Activated CD4-positive, alpha-beta T cell treated with anti-CD3 and anti-CD28 coated beads for 4 hours (primary cell): ENCODE measurements at regions not wholly inside any gene's neighbourhood (a gene's known extent, or its start where the extent isn't known, plus 50 kb on each side); places are given as distances from the start of the nearest gene placed in this dataset.
"Not testable (repeated sequence)": the region's sequence is repeated elsewhere in the genome, so short reads cannot be mapped to it uniquely, and the experiment has no call there.

Experiments
- DNase-seq, 2 donors: peaks; one replicate each; pipeline ENCODE4 v3.0.0-alpha.2; 2020

DNA sequence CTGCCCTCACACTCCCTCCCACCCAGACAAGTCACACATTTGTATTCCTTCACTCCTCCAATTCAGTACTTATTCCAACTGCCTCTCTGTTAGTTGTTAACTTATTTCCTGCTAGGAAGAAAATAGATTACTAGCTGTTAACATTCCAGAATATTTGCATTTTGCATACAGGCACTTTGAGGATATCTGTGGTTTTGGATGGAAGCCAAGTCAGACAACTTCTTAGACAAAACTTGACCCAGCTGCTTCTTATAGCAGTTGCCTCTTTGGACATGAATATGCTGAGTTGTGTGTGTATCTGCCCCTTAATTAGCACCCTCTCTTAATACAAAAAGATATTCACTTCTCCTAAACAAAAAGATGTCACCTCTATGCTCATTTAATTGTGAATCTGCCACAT, 1280.6 kb upstream of the ACO1 start:
- no peak for DNase-seq

DNA sequence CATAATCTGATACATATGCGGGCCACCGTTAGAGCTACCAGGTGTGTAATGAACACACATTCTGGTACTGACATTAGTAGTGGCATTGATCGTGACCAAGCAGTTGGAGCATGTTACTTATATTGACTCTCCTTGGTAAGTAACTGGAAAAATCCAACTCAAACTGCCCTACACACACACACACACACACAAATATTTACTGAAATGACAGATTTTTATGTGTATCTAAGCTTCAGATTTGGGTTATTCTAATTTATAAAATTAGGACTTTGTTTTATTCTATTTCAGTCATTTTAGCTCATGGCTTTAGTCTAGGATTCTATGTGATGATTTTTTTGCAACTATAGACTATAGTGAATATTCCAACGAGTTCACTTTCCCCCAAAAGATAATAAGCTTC, 1280.2 kb upstream of the ACO1 start:
- DNase-seq = no peak

DNA sequence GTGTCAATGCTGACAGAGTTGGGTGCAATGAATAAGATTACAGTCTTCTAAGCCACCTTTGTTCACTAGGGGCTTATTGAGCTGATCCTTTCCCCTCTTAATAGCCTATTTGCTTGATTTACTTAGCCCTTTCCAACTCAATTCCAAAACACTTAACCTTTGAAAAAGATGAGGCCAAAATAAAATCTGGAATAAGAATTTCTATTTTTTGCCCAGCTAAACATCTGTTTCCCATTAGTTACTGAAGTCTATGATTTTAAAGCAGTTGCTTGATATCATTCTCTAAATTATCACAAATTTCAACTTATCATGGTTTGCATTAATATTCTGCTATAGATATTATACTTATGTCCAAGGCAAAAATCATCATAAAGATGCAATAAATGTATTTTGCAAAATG, 1272.0 kb upstream of the ACO1 start:
- no peak for DNase-seq

DNA sequence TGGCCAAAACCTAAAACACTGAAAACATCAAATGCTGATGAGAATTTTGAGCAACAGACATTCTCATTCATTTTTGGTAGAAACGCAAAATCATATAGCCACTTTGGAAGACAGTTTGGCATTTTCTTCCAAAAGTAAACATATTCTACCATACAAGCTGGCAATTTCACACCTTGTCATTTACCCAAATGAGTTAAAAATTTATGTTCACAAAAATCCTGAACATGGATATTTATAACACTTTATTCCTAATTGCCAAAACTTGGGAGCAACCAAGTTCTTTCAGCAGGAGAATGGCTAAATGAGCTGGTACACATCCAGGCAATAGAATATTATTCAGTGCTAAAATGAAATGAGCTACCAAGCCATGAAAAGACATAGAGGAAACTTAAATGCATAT, 1270.1 kb upstream of the ACO1 start:
- no peak for DNase-seq

DNA sequence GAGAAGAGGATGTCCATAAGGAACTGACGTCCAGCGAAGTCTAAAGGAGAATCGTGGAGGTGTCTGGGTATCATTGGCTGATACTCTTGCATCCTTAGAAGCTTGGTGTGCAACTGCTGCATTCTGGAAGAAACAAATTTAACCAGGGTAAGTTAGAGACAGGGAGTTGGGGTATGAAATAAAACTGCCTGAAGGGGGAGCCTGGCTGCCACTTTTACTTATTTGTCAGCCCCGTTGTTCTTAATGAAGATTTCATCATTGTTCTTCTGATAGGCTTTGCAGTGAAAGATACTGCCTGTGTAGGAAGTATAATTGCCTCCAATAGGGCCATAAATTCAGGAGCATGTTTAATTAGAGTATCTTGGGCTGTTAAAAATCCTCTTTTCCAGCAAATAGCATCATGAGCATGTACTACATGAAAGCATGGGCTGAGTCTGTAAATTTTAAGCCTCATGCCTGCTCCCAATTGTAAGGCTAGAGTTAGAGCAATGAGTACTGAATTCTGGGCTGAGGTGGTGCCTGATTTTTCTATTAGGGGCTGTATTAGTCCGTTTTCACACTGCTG, 1264.5 kb upstream of the ACO1 start:
- DNase-seq = peak; percentile 21 to 29

DNA sequence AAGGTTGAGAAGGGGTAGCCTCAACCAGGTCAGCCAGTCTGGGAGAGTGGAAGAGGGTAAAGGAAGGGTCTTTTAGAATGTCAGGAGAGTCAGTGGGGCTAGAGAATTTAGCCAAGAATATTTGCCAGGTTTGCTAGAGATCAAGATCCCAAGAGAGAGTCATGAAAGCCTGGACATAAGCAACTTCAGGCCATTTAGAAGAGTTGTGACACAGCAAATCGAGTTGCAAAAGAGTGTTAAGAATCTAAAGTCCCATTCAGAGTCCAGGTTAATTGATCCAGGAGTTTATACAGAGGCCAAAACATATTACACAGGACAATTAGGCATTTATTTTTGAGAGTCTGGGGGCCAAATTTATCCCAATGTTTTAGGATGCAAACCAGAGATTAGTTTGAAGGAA, 1260.1 kb upstream of the ACO1 start:
- DNase-seq = no peak

DNA sequence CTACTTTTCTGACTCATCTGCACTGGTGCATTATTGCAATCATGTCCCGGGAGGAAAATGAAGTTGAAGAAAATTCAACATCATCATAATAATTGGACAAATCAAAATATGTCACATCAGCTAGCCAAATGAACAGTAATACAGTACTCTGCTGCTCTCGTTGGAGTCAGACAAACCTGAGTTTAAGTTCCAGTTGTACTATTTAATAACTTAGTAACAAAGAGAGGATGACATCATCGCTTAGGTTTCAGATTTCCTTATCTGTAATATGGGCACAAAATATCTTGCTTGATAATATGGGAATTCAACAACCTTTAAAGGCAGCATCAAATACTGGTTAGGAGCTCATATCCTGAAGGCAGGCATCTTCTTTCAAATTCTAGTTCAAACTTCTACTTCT, 1248.9 kb upstream of the ACO1 start:
- DNase-seq = no peak

DNA sequence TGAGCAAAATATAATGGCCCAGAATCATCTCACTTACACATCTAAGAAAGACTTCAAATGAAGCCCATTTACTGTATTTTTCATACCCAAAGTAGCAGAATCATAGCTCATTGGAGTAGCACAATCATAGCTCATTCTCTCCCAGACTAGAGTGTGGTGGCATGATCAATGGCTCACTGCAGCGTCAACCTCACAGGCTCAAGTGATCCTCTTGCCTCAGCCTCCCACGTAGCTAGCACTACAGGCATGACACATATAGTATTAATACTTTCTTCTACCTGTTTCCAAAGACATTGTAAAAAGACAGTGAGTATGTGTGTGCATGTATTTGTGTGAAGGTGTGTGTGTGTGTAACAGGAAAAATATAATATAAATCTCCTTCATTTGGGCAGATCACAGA, 1247.9 kb upstream of the ACO1 start:
- DNase-seq = no peak

DNA sequence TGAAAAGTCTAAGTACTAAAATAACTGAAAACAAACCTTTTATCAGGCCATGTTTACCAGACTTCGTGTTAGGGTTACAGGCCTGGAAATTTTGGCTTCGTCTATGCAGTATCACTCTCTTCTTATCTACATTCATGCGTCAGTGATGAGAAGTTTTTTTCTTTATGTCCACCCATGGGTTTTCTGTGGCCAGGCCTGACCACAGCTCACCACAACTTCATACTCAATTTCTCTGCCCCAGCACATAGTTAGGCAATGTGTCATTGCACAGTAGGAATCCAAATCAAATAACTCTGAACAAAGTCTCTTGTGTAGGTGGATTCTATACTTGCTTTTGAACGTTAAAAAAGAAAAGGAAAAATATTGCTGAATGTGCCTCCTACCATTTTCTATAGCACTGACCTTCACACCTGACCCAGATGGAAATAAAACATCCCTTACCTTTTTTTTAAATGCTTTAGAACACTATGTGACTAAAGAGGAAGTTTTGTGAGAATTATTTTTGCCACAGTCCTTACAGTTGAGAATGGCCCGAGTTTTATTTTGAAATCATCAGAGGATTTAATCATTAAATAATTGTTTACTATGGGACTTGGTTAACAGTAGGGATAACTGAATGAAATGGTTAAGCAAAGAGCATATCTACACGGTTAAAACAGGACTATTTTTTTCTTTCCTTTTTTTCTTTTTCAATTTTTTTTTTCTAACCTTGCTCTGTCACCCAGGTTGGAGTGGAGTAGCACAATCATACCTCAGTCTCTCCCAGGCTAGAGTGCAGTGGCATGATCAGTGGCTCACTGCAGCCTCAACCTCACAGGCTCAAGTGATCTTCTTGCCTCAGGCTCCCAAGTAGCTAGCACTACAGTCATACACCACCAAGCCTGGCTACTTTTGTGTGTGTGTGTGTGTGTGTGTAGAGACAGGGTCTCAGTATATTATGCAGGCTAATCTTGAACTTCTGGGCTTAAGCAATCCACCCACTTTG, 1247.0 kb upstream of the ACO1 start:
- DNase-seq = no peak

DNA sequence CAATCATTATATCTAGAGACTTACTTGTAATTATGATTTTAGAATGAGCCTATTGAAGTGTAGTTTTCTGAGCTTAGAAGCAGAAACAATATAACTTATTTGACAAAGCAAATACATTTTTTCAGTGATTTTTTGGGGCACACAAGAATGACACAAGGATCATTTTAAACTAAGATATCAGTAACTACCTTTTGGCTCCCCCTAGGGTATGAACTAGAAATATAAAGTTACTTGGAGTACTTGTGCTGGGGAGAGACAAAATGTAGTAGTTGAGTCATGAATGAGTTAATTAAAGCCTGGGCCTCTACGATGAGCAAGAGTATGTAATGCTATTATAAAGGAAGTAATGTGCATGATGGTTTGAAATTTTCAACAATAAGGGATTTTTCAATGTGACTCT, 1244.1 kb upstream of the ACO1 start:
- DNase-seq = no peak

DNA sequence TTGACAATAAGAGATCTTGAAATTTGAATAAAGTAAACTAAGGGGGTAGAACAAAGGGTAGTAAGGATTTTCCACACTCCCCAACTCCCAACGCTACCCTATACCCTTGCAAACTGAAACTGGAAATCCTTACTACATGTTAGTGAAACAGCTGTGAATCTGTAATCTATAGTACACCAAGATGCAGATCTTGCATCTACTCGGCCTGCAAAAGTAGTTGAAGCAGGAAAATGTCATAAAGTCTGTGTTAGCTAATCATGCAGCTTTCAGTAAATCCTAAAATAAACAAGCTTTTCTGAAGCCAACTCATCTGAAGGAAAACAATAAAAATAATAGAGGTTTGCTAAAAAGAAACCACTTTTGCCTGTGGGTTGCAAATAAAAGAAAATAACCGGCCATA, 1242.0 kb upstream of the ACO1 start:
- no peak for DNase-seq

DNA sequence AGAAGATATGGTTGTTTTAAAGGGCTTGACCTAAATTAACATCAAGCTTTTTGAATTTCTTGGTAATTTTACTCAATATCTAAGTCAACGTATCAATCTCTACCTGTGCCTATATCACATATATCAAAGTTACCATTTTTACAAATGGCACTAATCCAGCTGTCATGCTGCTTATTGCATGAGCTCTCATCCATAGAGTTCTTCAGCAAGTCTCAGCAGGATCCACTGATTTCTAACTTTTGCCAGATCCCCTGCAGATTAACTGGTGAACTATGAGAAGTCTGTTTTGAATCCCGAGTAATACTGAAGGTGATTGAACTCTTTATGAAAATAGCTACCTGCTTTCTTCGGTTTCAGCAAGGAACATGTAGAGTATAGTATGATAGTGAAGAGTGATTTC, 1239.8 kb upstream of the ACO1 start:
- DNase-seq = no peak

DNA sequence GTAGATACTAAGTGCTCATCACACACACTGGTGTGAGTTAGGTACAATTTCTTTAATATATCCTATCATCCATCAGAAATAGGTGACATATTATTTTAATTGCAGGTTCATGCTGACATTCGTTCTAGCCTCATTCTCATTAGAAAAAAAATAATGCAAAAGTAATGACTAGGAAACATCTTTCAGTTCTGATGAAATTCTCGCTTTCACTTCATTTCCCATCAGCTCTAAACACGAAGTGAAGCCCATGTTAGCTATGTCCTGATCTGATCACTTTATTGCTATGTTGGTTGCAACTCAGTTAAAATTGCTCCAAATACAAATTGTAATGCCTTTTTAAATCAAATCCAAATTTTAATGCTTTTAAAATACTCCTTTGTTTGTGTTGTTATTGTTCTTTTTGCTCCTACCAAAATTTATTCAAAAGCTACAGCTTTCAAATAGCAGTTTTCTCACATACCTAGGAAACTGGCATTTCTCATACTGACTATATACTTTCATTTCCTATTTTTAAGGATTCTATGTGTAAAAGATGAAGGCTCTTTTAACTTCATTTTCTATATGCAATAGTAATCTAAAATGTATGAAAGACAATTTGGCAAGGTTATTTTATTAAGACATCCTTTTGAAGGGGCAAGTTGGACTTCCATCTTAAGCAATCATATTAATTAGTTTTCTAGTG, 1237.8 kb upstream of the ACO1 start:
- DNase-seq = no peak

DNA sequence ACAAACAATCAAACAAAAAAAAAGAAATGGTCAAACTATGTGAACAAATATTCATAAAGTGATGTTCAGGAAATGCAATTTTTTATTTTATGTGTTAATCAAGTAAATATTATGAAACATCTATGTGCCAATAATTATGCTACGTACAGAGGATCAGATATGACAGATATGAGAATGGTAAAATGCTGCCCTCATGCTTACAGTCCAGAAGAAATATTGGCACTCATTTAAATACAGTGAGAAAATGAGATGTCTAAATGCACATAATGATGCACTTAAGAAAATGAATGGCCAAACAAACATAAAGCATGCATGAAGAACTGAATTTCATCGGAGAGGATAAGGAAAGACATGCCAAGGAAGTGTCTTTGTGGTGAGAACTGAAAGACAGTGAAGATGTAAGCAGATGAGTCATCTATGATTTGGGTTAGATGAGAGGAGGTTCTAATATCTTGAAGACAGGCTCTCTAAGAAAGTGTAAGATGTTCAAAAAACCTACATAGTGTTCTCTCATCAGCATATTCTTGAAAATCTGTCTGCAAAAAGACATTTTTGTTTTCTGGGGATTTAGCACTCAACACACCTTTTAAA, 1231.1 kb upstream of the ACO1 start:
- DNase-seq = no peak

DNA sequence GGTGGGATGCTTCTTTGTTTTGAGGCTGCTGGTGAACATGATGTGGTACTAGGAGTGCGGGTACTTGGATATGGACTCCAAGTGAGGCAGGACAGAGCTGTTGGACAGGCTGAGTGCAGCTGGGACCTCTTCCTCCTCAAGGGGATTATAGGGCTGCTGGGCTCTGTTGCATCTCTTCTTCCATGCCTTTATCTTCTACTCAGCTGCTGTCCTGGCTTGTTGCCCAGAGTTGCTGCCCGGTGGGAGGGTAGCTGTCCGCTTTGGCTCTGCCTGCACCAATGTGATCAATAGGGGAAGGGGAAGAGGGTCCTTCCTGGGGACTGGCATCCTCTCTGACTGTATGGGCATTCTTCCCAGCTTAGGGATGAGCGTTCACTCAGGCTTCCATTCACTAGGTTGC, 1217.9 kb upstream of the ACO1 start:
- DNase-seq = no peak

DNA sequence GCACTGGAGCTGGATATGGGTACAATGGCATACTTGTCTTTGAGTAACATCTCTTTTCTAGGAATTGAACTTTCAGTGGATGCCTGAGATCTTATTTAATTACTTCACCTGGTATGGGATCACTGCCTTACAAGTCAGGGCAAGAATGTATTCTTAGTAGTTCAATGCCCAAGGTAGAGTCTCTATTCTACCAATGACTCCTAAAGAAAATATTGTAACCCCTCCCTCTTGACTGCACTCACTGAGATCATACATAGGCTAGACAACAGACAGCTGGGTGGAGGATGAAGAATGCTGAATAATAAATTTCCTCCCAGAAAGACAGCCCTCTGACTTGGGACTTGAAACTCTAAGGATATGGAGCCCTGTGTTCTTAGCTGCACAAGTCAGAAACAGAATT, 1216.3 kb upstream of the ACO1 start:
- no peak for DNase-seq

DNA sequence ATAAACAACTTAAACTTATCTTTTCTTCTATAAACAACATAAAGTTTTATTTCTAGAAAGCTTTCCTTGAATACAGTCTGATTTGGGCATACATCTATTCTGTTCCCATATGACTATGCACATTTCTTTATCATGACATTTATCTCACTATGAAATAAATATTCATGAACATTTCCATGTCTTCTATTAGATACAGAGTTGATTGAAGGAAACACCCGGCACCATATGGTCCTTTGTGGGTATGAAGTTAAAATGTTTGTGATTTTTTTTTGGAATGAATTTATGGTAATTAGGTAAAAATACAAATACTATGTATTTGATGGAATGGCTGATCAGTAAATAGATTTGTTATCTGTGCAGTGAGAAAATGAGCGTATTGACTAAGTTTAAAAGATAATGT, 1209.8 kb upstream of the ACO1 start:
- no peak for DNase-seq

DNA sequence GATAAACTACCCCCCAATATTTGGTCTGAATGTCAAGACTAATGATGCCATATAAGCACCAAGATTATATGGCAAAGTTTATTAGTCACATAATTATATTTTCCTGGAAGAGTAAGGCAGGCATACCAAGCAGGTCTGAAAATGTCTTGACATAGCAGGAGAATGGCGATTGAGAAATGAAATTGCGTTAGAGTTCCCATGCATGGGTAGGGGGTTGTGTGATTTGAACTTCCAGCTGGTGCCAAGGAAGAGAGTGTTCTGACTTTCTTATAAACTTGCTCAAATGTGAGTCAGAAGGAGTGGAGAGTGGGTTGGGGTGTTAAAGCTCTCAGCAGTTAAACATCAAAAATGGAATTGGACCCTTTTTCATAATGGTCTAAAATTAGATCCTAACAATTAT, 1200.6 kb upstream of the ACO1 start:
- no peak for DNase-seq

DNA sequence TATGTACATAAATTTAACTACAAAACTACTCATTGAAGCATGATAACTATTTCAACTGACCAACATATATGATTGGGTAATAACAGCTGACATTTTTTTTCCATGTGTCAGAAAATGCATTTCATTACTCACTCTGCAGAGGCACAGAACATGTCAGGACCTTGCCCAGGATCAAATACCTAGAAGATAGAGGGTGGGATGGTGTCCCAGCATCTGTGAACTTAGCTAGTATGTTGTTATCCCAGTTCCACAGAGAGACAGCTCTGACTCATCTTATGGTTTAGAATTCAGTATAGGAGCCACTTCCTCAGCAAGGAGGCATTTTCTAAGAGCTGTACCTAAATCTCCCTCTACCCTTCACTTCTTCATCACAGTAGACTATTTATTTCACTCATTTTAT, 1198.6 kb upstream of the ACO1 start:
- no peak for DNase-seq

DNA sequence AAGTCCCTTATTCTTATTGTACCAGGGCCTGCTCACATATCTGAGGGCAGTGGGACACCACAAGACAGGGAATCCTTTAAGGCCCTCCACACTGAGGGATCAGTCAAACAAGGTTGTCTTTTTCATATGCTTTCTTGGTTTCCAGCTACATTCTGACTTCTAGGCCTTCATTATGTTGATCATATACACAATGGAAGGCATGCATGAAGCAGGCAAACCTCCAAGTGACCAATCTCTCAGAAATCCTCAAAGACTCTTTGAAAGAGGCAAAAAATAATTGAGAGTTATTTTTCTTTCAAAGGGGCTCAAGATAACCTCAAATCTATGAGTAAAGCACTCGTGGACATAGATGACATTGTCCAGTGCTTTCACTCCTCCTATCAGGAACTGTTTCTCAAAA, 1195.9 kb upstream of the ACO1 start:
- no peak for DNase-seq

DNA sequence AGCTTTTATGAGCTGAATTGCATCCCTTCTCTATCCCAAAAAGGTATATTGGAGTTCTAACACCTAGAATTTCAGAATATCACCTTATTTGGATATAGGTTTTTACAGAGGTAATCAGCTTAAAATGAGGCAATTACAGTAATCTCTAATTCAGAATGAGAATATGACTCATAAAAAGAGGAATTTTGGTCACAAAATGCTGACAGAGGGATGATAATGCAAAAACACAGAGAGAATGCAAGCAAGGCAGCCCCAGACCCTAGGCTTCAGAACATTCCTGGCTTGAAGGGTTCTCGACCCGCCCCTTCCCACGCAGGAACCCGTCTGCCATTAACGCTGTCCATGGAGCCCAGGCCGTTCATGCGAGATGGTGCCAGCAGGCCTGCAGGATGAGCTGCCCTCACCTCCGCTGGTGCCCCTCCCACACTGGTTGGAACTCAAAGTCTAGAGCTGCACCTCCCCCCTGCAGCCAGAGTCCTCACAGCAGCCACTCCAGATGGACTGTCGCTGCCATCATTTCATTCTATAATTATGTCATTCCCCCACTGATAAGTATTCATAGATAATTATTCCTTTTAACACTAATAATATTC, 1173.4 kb upstream of the ACO1 start:
- no peak for DNase-seq

DNA sequence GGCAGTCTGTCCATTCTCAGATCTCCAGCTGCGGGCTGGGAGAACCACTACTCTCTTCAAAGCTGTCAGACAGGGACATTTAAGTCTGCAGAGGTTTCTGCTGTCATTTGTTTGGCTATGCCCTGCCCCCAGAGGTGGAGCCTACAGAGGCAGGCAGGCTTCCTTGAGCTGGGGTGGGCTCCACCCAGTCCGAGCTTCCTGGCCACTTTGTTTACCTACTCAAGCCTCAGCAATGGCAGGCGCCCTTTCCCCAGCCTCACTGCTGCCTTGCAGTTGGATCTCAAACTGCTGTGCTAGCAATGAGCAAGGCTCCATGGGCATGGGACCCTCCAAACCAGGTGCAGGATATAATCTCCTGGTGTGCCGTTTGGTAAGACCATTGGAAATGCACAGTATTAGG, 1154.5 kb upstream of the ACO1 start:
- not testable (repeated sequence) for DNase-seq

DNA sequence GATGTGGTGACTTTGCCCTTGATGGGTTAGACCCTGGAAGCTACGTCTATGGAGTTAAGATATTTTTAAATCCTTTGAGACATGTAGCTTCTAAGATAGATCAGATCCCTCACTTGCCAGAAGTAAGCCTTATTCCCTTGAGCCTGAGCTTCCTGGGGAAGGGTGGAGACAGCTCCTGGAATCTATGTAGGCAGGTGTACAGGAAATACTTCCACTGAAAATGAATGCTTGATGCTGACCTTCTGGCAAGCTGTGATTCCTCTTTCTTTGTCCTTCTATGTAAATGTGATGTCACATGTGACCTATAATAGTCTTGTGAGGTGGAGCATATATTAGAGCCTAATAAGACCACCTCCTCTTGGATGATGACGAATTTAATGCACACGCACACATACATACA, 1152.0 kb upstream of the ACO1 start:
- DNase-seq = no peak
